ENCODE measurements at regions not wholly inside any gene's neighbourhood (a gene's known extent, or its start where the extent isn't known, plus 50 kb on each side); places are given as distances from the start of the nearest gene placed in this dataset.

DNA sequence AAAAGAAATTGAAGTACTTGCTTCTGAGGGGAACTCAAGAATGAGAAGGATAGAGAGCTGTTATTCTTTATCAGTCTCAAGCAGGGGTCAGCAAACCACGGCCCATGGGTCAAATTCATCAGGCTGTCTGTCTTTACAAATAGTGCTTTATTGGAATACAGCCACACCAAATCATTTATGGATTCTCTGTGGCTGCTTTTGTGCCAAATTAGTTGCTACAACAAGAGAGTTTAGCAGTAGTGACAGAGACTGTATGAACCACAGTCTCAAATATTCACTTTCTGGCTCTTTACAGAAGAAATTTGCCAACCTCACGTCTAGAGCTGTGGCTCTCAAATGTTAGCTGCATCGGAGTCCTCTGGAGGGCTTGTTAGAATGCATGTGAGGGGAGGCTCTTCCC lies 258.0 kb upstream of the RARB start:
- H3K9me3 Mint-ChIP-seq = peaks cover 10% of the 10 kb centered on the region
- Histone ChIP-seq H3K27ac (ENCODE audit: low read depth) (no peak overlapping the region), H3K36me3 (ENCODE audit: insufficient read depth) (no peaks in the 10 kb centered on the region), H4K20me1 (replicated peaks; ENCODE audit: insufficient read depth) (no peaks in the 10 kb centered on the region), H3K4me2 (no peak overlapping the region), H3K4me3 (no peak overlapping the region), H3K27me3 (ENCODE audit: insufficient read depth) (no peaks in the 10 kb centered on the region), H3K4me1 (ENCODE audit: insufficient read depth) (peaks cover 16% of the 10 kb centered on the region), H2AFZ (peak overlapping the region; percentile 53; the same call in 1 of the 2 replicates), H3K79me2 (replicated peaks; ENCODE audit: insufficient read depth) (no peaks in the 10 kb centered on the region), H3K9me2 (ENCODE audit: insufficient read depth) (peaks cover 5% of the 10 kb centered on the region; the same call in 1 of the 2 replicates), H3F3A (replicated peaks; ENCODE audit: low read depth) (no peaks in the 10 kb centered on the region)
- peaks cover 1% of the 10 kb centered on the region for H3K27me3 Mint-ChIP-seq (ENCODE audit: insufficient read depth, low read depth, poor library complexity)
- TF ChIP-seq ZNF331 (CRISPR knock-in tag; IDR thresholded peaks at IDR 0.05; ENCODE audit: low read depth) (no peak), EZH2 (IDR thresholded peaks at IDR 0.05; ENCODE audit: low read depth, unreplicated experiment) (no peak), CTCF (conservative IDR thresholded peaks at IDR 0.05; ENCODE audit: low read depth in 2 of 2) (no peak), EZH2phosphoT487 (IDR thresholded peaks at IDR 0.05; ENCODE audit: unreplicated experiment) (no peak)
- H3K4me3 Mint-ChIP-seq = no peak overlapping the region
- ATAC-seq = peak; percentile 26; the same call in 1 of the 3 replicates
- H3K27ac Mint-ChIP-seq = no peak overlapping the region
- DNase-seq (ENCODE audit: low spot score) = no peak
- H3K4me1 Mint-ChIP-seq = peaks cover 34% of the 10 kb centered on the region
- peaks cover 5% of the 10 kb centered on the region; the same call in 2 of the 3 replicates for H3K36me3 Mint-ChIP-seq (ENCODE audit: low read depth)

DNA sequence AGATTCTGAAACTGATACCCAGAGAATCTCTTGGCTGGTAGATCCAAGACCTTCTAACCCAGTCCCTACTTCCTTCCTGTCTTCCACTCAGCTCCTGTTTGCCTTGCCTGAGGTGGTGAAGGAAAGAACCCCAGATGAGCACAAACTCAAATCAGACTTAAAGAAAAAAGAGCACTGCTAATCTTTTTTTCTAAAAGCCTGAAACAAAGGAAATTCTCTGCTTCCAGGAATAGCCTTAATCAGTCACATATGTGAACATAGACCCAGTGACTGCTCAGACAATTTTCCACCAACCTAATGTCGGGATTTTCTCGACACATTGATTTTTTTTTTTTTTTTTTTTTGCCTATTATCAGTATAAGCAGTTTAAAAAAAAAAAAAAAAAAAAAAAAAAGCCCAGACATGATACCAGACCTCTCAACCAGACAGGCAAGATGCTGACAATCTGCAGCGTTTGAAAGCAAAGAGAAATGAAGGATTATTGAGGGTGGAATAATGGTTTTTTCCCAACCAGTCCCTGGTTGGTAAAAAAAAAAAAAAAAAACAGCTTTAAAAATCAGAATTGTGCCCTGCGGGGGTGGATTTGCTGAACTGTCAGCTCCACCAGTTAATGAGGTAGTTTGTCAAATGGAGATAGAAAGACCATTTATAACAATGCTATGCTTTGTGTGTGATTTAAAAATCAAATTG lies 256.8 kb upstream of the RARB start:
- H3K36me3 ChIP-seq (ENCODE audit: insufficient read depth) = no peaks in the 10 kb centered on the region
- no peaks in the 10 kb centered on the region for H3F3A ChIP-seq (replicated peaks; ENCODE audit: low read depth)
- peaks cover 16% of the 10 kb centered on the region for H3K4me1 ChIP-seq (ENCODE audit: insufficient read depth)
- Mint-ChIP-seq H3K36me3 (ENCODE audit: low read depth) (peaks cover 5% of the 10 kb centered on the region; the same call in 2 of the 3 replicates), H3K4me1 (peaks cover 43% of the 10 kb centered on the region), H3K27ac (no peak overlapping the region), H3K27me3 (ENCODE audit: insufficient read depth, low read depth, poor library complexity) (peaks cover 1% of the 10 kb centered on the region), H3K4me3 (no peak overlapping the region), H3K9me3 (peaks cover 10% of the 10 kb centered on the region)
- H3K4me3 ChIP-seq = no peak overlapping the region
- peaks cover 6% of the 10 kb centered on the region; the same call in 1 of the 2 replicates for H3K9me2 ChIP-seq (ENCODE audit: insufficient read depth)
- no peak overlapping the region for H3K4me2 ChIP-seq
- TF ChIP-seq EZH2 (IDR thresholded peaks at IDR 0.05; ENCODE audit: low read depth, unreplicated experiment) (no peak), JUNB (IDR thresholded peaks at IDR 0.05; ENCODE audit: unreplicated experiment) (no peak), POLR2AphosphoS5 (IDR thresholded peaks at IDR 0.05; ENCODE audit: low read depth) (no peak), ZNF114 (CRISPR knock-in tag; IDR thresholded peaks at IDR 0.05) (no peak)
- H4K20me1 ChIP-seq (replicated peaks; ENCODE audit: insufficient read depth) = no peaks in the 10 kb centered on the region
- H3K27me3 ChIP-seq (ENCODE audit: insufficient read depth) = no peaks in the 10 kb centered on the region
- no peaks in the 10 kb centered on the region for H3K79me2 ChIP-seq (replicated peaks; ENCODE audit: insufficient read depth)
- no peak overlapping the region for H3K27ac ChIP-seq (ENCODE audit: low read depth)
- no peak; the same call in 2 of the 3 replicates for ATAC-seq
- H2AFZ ChIP-seq = no peak overlapping the region
- no peak for DNase-seq (ENCODE audit: low spot score)

DNA sequence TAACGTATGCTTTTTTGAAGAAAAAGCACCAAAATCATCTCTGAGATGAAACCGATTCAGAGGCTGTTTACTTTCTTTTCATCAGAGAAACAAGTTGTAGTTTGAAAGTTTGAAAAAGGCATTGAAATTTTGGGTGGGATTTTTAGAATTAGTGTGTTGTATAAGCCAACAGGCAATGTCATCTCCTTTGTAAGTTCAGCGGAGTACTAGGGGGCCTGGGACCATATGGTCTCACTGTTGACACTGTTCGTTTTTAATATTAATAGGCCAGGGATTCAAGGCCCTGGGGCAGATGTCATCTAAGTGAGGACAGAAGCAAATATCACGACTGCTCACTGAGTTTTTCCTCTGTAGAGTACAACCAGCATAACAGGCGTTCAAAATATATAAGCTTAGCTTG lies 256.2 kb upstream of the RARB start:
- Histone ChIP-seq H3K79me2 (replicated peaks; ENCODE audit: insufficient read depth) (no peaks in the 10 kb centered on the region), H2AFZ (no peak overlapping the region), H3K4me2 (no peak overlapping the region), H4K20me1 (replicated peaks; ENCODE audit: insufficient read depth) (no peaks in the 10 kb centered on the region), H3K36me3 (ENCODE audit: insufficient read depth) (no peaks in the 10 kb centered on the region), H3K9me2 (ENCODE audit: insufficient read depth) (peaks cover 6% of the 10 kb centered on the region; the same call in 1 of the 2 replicates), H3K4me1 (ENCODE audit: insufficient read depth) (peaks cover 16% of the 10 kb centered on the region), H3F3A (replicated peaks; ENCODE audit: low read depth) (no peaks in the 10 kb centered on the region), H3K27ac (ENCODE audit: low read depth) (no peak overlapping the region), H3K27me3 (ENCODE audit: insufficient read depth) (no peaks in the 10 kb centered on the region), H3K4me3 (no peak overlapping the region)
- DNase-seq (ENCODE audit: low spot score) = no peak
- Mint-ChIP-seq H3K4me3 (no peak overlapping the region), H3K27me3 (ENCODE audit: insufficient read depth, low read depth, poor library complexity) (peaks cover 1% of the 10 kb centered on the region), H3K4me1 (peaks cover 43% of the 10 kb centered on the region), H3K36me3 (ENCODE audit: low read depth) (peaks cover 5% of the 10 kb centered on the region; the same call in 2 of the 3 replicates), H3K9me3 (peaks cover 10% of the 10 kb centered on the region), H3K27ac (no peak overlapping the region)
- ATAC-seq = no peak
- TF ChIP-seq EZH2phosphoT487 (IDR thresholded peaks at IDR 0.05; ENCODE audit: unreplicated experiment) = no peak
- no peak for TF ChIP-seq EZH2 (IDR thresholded peaks at IDR 0.05; ENCODE audit: low read depth, unreplicated experiment)
- TF ChIP-seq ZNF462 (CRISPR knock-in tag; IDR thresholded peaks at IDR 0.05) = no peak
